Activated CD4-positive, alpha-beta T cell treated with anti-CD3 and anti-CD28 coated beads for 24 hours (primary cell): ENCODE measurements at regions not wholly inside any gene's neighbourhood (a gene's known extent, or its start where the extent isn't known, plus 50 kb on each side); places are given as distances from the start of the nearest gene placed in this dataset.

Experiments
- DNase-seq, 2 donors: peaks; one replicate each; pipeline ENCODE4 v3.0.0-alpha.2; 2020; ENCODE audit warnings: low read depth in 2 of 2

- no peak for DNase-seq
Measured at GRCh38 chr1:221069986-221070385, 190.7 kb downstream of the HLX start.

DNA sequence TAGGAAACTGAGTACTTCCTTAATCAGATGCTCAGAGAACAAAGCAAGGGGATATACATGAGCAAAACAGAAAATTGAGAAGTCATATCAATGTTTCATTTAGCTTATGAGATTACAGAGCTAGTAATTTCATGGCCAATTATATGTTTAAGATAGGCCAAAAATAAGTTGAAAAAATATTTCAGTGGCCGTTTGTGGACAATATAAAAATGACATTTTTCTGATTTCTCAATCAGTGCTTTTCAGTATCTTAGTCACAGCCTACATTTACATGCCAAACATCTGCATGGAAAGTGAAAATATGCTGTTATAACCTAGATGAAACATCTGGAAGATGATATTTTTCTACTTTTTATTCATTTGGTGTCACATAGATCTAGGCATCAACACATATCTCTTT, 192.5 kb downstream of the HLX start:
- no peak for DNase-seq

DNA sequence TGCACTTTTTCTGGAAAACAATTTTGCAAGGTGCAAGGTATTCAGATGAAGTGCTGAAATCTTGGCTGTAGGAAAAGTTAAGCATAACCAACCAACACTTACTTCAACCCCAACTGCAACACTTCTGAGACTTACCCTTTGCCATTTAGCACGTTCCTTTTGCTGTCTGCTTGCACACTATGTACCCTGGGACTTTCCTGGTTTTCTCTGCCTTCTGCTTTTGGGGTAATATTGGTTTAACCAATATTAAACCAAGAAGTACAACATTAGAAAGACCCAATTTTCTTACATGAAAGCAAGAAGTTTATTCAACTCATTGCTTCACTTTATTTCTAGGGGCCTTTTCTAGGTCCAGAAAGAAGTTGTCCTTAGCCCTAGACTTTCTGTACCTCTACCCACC, 193.0 kb downstream of the HLX start:
- DNase-seq = no peak

DNA sequence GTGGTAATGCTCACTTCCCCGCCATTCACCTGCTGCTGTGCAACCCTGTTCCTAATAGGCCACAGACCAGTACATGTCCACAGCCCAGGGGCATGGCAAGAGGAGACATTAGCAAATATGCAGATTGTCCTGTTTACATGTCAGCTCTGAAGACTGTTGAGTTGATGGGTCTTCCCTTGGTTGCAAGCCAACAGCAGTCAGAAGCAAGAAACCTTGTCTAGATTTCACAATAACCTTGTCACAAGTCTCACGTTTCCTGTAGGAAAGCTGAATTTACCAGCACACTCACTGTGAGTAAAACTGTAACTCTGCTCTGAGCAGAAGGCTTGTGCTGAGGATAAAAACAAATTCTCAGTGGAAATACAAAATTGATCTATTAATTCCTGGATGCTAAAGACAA, 195.1 kb downstream of the HLX start:
- DNase-seq = no peak

- no peak for DNase-seq
Measured at GRCh38 chr1:221075911-221076310, 196.7 kb downstream of the HLX start.

DNA sequence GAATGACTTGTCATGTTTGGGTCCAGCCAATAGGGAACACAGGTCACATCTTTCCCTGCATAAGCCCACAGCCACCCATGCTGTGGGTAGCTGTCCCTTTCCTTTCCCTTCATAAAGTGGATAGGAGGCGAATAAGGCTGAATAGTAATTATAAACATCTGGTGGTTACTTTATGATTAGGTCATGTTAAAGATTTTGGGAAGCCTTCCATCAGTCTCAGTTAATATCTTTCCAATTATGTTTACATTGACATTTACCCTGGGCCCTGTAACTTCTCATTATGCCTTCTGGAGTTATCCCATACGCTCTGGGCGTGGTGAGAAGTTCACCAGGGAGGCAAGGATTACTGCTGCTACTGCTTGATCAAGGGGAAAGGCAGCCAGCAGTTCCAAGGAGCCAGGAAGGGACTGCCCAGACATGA, 197.2 kb downstream of the HLX start:
- no peak for DNase-seq

DNA sequence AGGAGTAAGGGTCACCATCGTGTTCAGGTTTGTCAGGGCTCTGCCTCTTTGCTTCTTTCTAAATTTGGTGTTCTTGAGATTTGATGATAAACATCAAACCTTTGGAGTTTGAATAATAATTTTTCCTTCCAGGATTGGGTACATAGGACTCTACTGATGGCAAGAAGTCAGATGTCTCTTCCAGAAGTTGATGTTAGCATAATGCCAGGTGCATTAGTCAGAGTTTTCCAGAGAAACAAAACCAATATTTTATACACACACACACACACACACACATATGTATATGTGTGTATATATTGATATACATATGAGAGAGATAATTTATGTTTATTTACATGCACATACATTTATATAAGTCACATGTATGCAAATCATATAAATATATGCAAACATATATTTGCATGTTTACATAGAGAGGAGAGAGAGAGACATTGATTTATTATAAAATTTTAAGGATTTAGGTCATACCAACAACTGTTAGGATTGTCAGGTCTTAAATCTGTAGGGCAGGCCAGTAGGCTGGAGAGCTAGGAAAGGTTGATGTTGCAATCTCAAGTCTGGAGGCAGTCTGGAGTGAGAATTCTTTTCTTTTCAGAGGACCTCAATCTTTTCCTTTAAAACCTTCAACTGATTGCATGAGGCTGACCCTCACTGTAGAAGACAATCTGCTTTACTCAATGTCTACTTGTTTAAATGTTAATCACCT, 199.2 kb downstream of the HLX start:
- no peak for DNase-seq

- DNase-seq = no peak
Measured at GRCh38 chr1:221083902-221084301, 204.7 kb downstream of the HLX start.

- DNase-seq = no peak
Measured at GRCh38 chr1:221084681-221085080, 205.4 kb downstream of the HLX start.

DNA sequence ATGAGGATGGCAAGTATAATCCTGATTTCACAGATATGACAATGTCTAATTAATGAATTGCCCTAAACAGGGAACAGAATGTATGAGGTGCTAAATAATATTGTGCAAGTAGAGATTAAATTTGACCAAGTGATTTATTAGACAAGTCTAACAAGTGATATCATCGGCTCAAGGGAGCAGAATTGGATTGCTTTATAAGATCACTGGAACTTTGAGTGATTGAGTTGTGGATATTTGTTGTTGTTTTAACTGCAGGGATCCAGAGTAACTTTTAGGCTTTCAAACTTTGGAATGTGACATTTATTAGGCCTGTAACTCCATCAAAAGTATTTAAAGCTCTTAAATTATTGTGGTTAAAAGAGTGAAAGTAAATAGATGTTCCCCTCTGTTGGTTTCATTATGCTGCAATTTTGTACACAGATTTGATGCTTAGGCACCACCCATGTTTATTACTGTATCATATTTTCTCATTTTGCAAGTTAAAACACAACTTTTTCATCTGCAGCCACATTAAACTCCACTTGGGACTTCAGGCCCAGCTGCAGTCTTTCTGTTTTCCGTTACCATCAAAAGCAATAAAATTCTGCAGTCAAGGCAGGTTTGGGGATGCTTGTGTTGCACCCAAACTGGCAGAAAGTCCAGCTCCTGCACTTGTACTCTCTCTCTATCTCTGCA, 206.6 kb downstream of the HLX start:
- no peak for DNase-seq

- no peak for DNase-seq
Measured at GRCh38 chr1:221087919-221088318, 208.7 kb downstream of the HLX start.

DNA sequence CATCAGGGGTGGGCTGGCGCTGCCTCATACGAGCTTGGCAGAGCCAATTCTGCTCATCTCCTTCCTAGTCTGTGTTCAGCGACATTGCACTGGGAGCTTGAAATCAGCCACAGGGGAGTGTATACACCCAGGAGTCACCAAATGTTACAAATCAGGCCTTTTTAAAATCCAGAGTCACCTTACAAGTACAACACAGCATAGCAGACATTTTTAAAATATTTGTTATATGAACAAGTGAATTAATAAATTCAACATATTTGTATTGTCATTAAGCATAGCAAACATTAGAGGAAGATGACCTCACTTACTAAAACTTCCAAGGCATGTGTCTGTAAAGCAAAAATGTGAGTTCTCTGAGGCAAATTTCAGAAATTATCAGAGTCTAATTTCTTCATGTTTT, 210.0 kb downstream of the HLX start:
- DNase-seq = no peak

- no peak for DNase-seq
Measured at GRCh38 chr1:221089803-221090202, 210.6 kb downstream of the HLX start.

DNA sequence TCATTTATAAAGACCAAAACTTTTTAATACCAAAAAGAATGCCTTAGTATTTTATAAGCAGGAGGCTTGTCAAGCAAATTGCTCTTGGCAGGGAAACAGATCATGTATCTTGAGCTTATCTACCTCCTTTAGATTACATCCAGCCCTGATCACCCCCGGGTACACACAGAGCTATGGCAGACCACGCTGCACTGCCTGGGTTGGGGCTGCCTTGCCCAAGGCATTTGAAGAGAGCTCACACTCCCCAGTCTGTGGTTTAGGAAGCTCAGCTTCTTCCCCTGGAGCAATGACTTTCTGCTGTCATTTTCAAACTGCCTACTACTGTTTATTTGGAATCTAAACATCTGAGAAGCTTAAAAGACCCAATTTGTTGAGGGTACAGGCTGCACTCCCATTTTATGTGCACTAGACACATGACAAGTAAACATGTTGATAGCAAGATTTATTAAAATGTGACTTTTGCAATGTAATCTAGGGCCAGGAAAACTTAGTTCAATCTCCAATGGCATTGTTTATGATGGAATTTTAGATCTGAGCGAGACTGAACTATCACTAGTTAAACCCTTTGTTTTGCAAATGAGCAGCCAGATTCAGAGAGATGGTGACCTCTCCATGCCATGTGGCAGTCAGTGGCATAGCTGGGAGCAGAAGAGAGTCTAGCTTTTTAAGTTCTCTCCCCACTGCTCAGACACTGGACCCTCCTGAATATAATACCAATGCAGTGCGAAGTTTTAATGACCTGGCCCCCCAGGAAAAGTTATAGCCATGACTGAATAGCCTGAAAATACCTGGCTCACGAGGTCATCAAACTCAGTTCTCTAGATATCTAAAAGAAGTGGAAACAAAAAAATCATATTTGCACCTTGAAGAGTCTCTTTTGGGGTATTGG, 214.9 kb downstream of the HLX start:
- no peak for DNase-seq

- DNase-seq = no peak
Measured at GRCh38 chr1:221097479-221098281, 218.4 kb downstream of the HLX start.

GRCh38 chr1:221098471-221099405, 219.5 kb downstream of the HLX start:
- DNase-seq = no peak

- DNase-seq = no peak
Measured at GRCh38 chr1:221099747-221100595, 220.7 kb downstream of the HLX start.

- DNase-seq = no peak
Measured at GRCh38 chr1:221100611-221101010, 221.4 kb downstream of the HLX start.

DNA sequence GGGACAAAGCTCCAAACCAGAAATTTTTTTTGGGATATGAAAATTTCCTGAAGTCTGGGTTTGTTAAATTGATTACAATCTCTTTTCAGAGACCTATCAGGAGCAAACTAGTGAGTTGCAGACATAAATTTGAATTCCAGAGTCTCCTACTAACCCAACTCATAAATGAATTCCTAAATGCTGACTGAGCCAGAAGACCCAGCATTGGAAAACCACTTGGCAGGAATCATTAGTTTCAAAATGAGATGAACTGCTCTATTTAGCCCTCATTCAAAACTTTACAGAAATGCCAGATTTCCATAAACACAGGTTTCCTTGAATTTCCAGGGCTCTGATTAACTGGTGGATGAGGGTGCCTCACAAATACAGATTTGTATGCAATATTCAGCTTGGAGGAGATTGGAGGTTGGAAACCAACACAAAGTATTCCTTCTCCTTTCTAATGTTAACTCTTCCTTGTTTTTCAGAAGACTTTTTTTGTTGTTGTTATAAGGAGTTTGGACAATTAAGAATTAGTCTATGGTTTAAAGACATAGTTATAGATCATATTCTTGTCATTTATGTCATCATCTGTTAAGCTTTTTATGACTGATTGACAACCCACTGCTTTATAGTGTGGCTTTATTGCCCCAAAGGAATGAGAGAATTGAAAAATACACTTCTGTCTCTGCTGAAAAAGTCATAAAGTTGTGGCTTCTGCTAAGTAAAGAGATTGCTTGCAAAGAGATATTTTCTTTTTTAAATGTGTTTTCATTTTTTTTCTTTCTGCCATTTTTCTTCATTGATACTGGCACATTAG, 222.8 kb downstream of the HLX start:
- no peak for DNase-seq
